SU-DHL-6 (cell line): ENCODE measurements at regions not wholly inside any gene's neighbourhood (a gene's known extent, or its start where the extent isn't known, plus 50 kb on each side); places are given as distances from the start of the nearest gene placed in this dataset.

ENCODE experiments used
- H2AFZ ChIP-seq: fragments of 200-600 bp; sonication (generic); 2 replicates; pipeline ENCODE4 v1.6.1; 2014; ENCODE audit warnings: low read depth, mild to moderate bottlenecking, moderate library complexity, mixed read lengths, antibody characterized with exemption, low read length; ENCODE audit not compliant: severe bottlenecking
- H3F3A ChIP-seq: fragments of 200-600 bp; shearing (Covaris generic); 2 replicates; pipeline ENCODE4 v1.6.0; 2016; ENCODE audit warnings: antibody characterized with exemption, mild to moderate bottlenecking; ENCODE audit not compliant: insufficient read depth
- H3K27ac ChIP-seq: fragments of 200-600 bp; sonication (generic); 2 replicates; pipeline ENCODE4 v1.5.1; 2016; ENCODE audit warnings: low read depth, mild to moderate bottlenecking, low read length, moderate library complexity, mixed read lengths
- H3K27me3 ChIP-seq: fragments of 200-600 bp; sonication (generic), shearing (Covaris generic); 2 replicates; pipeline ENCODE4 v1.6.0; 2014; ENCODE audit warnings: mild to moderate bottlenecking, low read length
- H3K36me3 ChIP-seq: fragments of 200-600 bp; sonication (generic); 2 replicates; pipeline ENCODE4 v1.6.1; 2014; ENCODE audit warnings: mild to moderate bottlenecking, low read length, mixed read lengths
- H3K4me2 ChIP-seq: fragments of 300-600, 200-600 bp; shearing (Covaris generic), sonication (generic); 2 replicates; pipeline ENCODE4 v1.6.0; 2014; ENCODE audit warnings: low read length, low read depth, mild to moderate bottlenecking; ENCODE audit not compliant: poor library complexity, severe bottlenecking
- H3K4me3 ChIP-seq: fragments of 200-600 bp; sonication (generic); 2 replicates; pipeline ENCODE4 v1.5.1; 2014; ENCODE audit warnings: antibody characterized with exemption, low read length, mild to moderate bottlenecking, mixed read lengths; ENCODE audit not compliant: insufficient read depth, poor library complexity, severe bottlenecking
- H3K79me2 ChIP-seq: fragments of 200-600 bp; sonication (generic); 2 replicates; pipeline ENCODE4 v1.6.1; 2014; ENCODE audit warnings: mild to moderate bottlenecking, low read length, moderate library complexity; ENCODE audit not compliant: insufficient read depth
- H3K9ac ChIP-seq: fragments of 200-600 bp; sonication (generic); 2 replicates; pipeline ENCODE4 v1.7.0; 2014; ENCODE audit warnings: mild to moderate bottlenecking, low read length
- H3K9me2 ChIP-seq: fragments of 200-600 bp; sonication (generic); replicated peaks from 2 replicates; pipeline ENCODE4 v1.6.1; 2014; ENCODE audit warnings: low read length; ENCODE audit not compliant: insufficient read depth
- H3K9me3 ChIP-seq: fragments of 200-600 bp; sonication (generic); 2 replicates; pipeline ENCODE4 v1.6.1; 2014; ENCODE audit warnings: low read length, mixed read lengths; ENCODE audit not compliant: insufficient read depth
- H4K20me1 ChIP-seq: fragments of 200-600 bp; sonication (generic); 2 replicates; pipeline ENCODE4 v1.6.1; 2014; ENCODE audit warnings: low read depth, mild to moderate bottlenecking, antibody characterized with exemption, low read length, moderate library complexity, mixed read lengths
- CTCF ChIP-seq: fragments of 200-600 bp; sonication (generic); IDR thresholded peaks from one replicate; pipeline ENCODE4 v1.5.1; 2017; ENCODE audit warnings: antibody characterized with exemption, mild to moderate bottlenecking, low read length, moderate library complexity; ENCODE audit not compliant: insufficient read depth, poor library complexity, severe bottlenecking
- EZH2phosphoT487 ChIP-seq: fragments of 200-600 bp; sonication (generic), shearing (Covaris generic); conservative IDR thresholded peaks from 2 replicates; pipeline ENCODE4 v1.6.1; 2018; ENCODE audit warnings: mild to moderate bottlenecking, antibody characterized with exemption, low read length, moderate library complexity, mixed read lengths

- Histone ChIP-seq H3K27me3 (no peaks in the 10 kb centered on the region), H4K20me1 (no peaks in the 10 kb centered on the region), H3K79me2 (no peaks in the 10 kb centered on the region), H3K4me2 (no peak overlapping the region), H3K36me3 (no peaks in the 10 kb centered on the region), H2AFZ (no peak overlapping the region), H3K9me3 (no peaks in the 10 kb centered on the region), H3K4me3 (no peak overlapping the region), H3F3A (no peaks in the 10 kb centered on the region), H3K27ac (no peak overlapping the region), H3K9me2 (no peaks in the 10 kb centered on the region), H3K9ac (no peak overlapping the region)
- no peak for TF ChIP-seq EZH2phosphoT487
- TF ChIP-seq CTCF, result no peak
Observed at GRCh38 chr13:21823949-21824348, 153.1 kb downstream of the FGF9 start.

GRCh38 chr13:21825186-21825585 is 154.3 kb downstream of the FGF9 start:
- no peak overlapping the region for H3K9ac ChIP-seq
- H4K20me1 ChIP-seq, result no peaks in the 10 kb centered on the region
- no peak overlapping the region for H3K4me2 ChIP-seq

GRCh38 chr13:21825801-21826200 is 154.9 kb downstream of the FGF9 start:
- Histone ChIP-seq H3K9me3 (no peaks in the 10 kb centered on the region), H3K79me2 (no peaks in the 10 kb centered on the region), H2AFZ (no peak overlapping the region), H3K4me2 (no peak overlapping the region), H3K27me3 (no peaks in the 10 kb centered on the region), H3K9me2 (no peaks in the 10 kb centered on the region), H3K27ac (no peak overlapping the region), H4K20me1 (no peaks in the 10 kb centered on the region), H3K4me3 (no peak overlapping the region), H3K9ac (no peak overlapping the region), H3K36me3 (no peaks in the 10 kb centered on the region), H3F3A (no peaks in the 10 kb centered on the region)
- TF ChIP-seq EZH2phosphoT487 (no peak), CTCF (no peak)

More at GRCh38 chr13:21825186-21825585, 154.3 kb downstream of the FGF9 start:
- Histone ChIP-seq H3K9me3 (no peaks in the 10 kb centered on the region), H3K4me3 (no peak overlapping the region), H3F3A (no peaks in the 10 kb centered on the region), H3K9me2 (no peaks in the 10 kb centered on the region), H2AFZ (no peak overlapping the region), H3K27ac (no peak overlapping the region), H3K27me3 (no peaks in the 10 kb centered on the region), H3K79me2 (no peaks in the 10 kb centered on the region), H3K36me3 (no peaks in the 10 kb centered on the region)
- TF ChIP-seq CTCF (no peak), EZH2phosphoT487 (no peak)
